Esophagus muscularis mucosa (tissue), 4 donors: ENCODE measurements at regions not wholly inside any gene's neighbourhood (a gene's known extent, or its start where the extent isn't known, plus 50 kb on each side); places are given as distances from the start of the nearest gene placed in this dataset.

Source experiments
- DNase-seq: peaks from one replicate; pipeline ENCODE4 v3.0.0-alpha.2; 2017; ENCODE audit errors: extremely low spot score
- H3K27ac ChIP-seq, 4 donors: fragments of 200-600 bp; sonication (generic); replicated peaks in 1 of 4; 1 replicate in 3 of 4; 2 replicates in 1 of 4; pipeline ENCODE4 v1.5.1; 2016 to 2019; ENCODE audit warnings: mild to moderate bottlenecking in 1 of 4
- H3K27me3 ChIP-seq, 4 donors: fragments of 200-600 bp; sonication (generic); one replicate each; pipeline versions ENCODE4 v1.5.1 to v1.6.0; 2016 to 2019
- H3K36me3 ChIP-seq, 4 donors: fragments of 200-600 bp; sonication (generic); one replicate each; pipeline ENCODE4 v1.5.1; 2016 to 2019
- H3K4me1 ChIP-seq, 4 donors: fragments of 200-600 bp; sonication (generic); one replicate each; pipeline ENCODE4 v1.5.1; 2016 to 2019
- H3K4me3 ChIP-seq, 4 donors: fragments of 200-600 bp; sonication (generic); 1 replicate in 2 of 4; 2 replicates in 2 of 4; pipeline ENCODE4 v1.5.1; 2016 to 2019; ENCODE audit warnings: mild to moderate bottlenecking in 4 of 4, moderate library complexity in 1 of 4
- H3K9me3 ChIP-seq, 4 donors: fragments of 200-600 bp; sonication (generic); 1 replicate in 3 of 4; 2 replicates in 1 of 4; pipeline ENCODE4 v1.5.1; 2016 to 2019
- CTCF ChIP-seq, 3 experiments: fragments of 200-600 bp in 2 of 3; fragments of 450-650 bp in 1 of 3; sonication (generic) in 2 of 3; IDR thresholded peaks; one replicate each; pipeline ENCODE4 v1.5.1; 2017 to 2019; ENCODE audit warnings: antibody characterized with exemption in 3 of 3, mild to moderate bottlenecking in 2 of 3, moderate library complexity in 1 of 3
- EP300 ChIP-seq: sonication (generic); formaldehyde crosslinking; IDR thresholded peaks from one replicate; pipeline ENCODE4 v1.6.1; 2017; ENCODE audit warnings: antibody characterized with exemption
- POLR2A ChIP-seq: fragments of 450-650 bp; IDR thresholded peaks from one replicate; pipeline ENCODE4 v1.6.1; 2017; ENCODE audit warnings: antibody characterized with exemption, moderate library complexity, mild to moderate bottlenecking, low read depth
- POLR2AphosphoS5 ChIP-seq, 2 donors: sonication (generic); formaldehyde crosslinking; IDR thresholded peaks; one replicate each; pipeline ENCODE4 v1.6.1; 2017; ENCODE audit warnings: antibody characterized with exemption in 2 of 2
- WGBS: methylation state at CpG from one replicate; pipeline ENCODE4 v1.1.5; 2018; 5-methylcytosine and 5-hydroxymethylcytosine counted together
- intact Hi-C: fragments of 100-400 bp; cut with DNase I; formaldehyde crosslinking; loops from one replicate; pipeline ENCODE4 v1.15.1; 2023

- 65% methylated on average over 3 of the region's 3 CpGs for WGBS
These were observed 64.9 kb upstream of the DYNLT3 start for GRCh38 chrX:37912304-37912703.

GRCh38 chrX:37912777-37913176, 65.4 kb upstream of the DYNLT3 start:
- H3K9me3 ChIP-seq, result no peaks in the 10 kb centered on the region
- H3K4me3 ChIP-seq, result no peak overlapping the region
- no peak for DNase-seq
- no peak overlapping the region for H3K27ac ChIP-seq
- no peak for TF ChIP-seq POLR2A
- no peak for TF ChIP-seq CTCF (IDR thresholded peaks at IDR 0.05)
- no peak for TF ChIP-seq POLR2AphosphoS5 (IDR thresholded peaks at IDR 0.05)
- TF ChIP-seq EP300, result no peak
- H3K36me3 ChIP-seq, result no peaks in the 10 kb centered on the region
- intact Hi-C loops, result no loop called here
- H3K4me1 ChIP-seq, result no peaks in the 10 kb centered on the region
- no peaks in the 10 kb centered on the region for H3K27me3 ChIP-seq

More at GRCh38 chrX:37912304-37912703, 64.9 kb upstream of the DYNLT3 start:
- Histone ChIP-seq H3K9me3 (no peaks in the 10 kb centered on the region), H3K36me3 (no peaks in the 10 kb centered on the region), H3K4me1 (no peaks in the 10 kb centered on the region), H3K27me3 (no peaks in the 10 kb centered on the region), H3K4me3 (no peak overlapping the region), H3K27ac (no peak overlapping the region)
- TF ChIP-seq EP300 (no peak), POLR2AphosphoS5 (IDR thresholded peaks at IDR 0.05) (no peak), POLR2A (no peak), CTCF (IDR thresholded peaks at IDR 0.05) (no peak)
- intact Hi-C loops, result no loop called here
- no peak for DNase-seq

- Histone ChIP-seq H3K4me3 (no peak overlapping the region), H3K27ac (no peak overlapping the region), H3K4me1 (no peaks in the 10 kb centered on the region), H3K36me3 (no peaks in the 10 kb centered on the region), H3K9me3 (peaks cover 0 to 5% (median 2%) of the 10 kb centered on the region in 4 donors), H3K27me3 (no peaks in the 10 kb centered on the region)
- TF ChIP-seq POLR2AphosphoS5 (IDR thresholded peaks at IDR 0.05), result no peak
- TF ChIP-seq POLR2A, result no peak
- no peak for TF ChIP-seq EP300
- TF ChIP-seq CTCF (IDR thresholded peaks at IDR 0.05), result no peak
- no peak for DNase-seq
- intact Hi-C loops, result no loop called here
These were observed 70.8 kb upstream of the DYNLT3 start for GRCh38 chrX:37918168-37918567.

- H3K9me3 ChIP-seq, result peaks cover 0 to 5% (median 2%) of the 10 kb centered on the region in 4 donors
- no peaks in the 10 kb centered on the region for H3K36me3 ChIP-seq
- H3K27ac ChIP-seq, result no peak overlapping the region
- TF ChIP-seq EP300 (no peak), POLR2A (no peak), CTCF (IDR thresholded peaks at IDR 0.05) (no peak), POLR2AphosphoS5 (IDR thresholded peaks at IDR 0.05) (no peak)
- 81% methylated on average over 2 of the region's 2 CpGs for WGBS
- H3K4me1 ChIP-seq, result no peaks in the 10 kb centered on the region
- no peaks in the 10 kb centered on the region for H3K27me3 ChIP-seq
- intact Hi-C loops, result no loop called here
- no peak for DNase-seq
- no peak overlapping the region for H3K4me3 ChIP-seq
These were observed 71.3 kb upstream of the DYNLT3 start for GRCh38 chrX:37918703-37919102.

GRCh38 chrX:37921758-37922157, 74.4 kb upstream of the DYNLT3 start:
- 58% methylated on average over 3 of the region's 3 CpGs for WGBS
- no peaks in the 10 kb centered on the region for H3K27me3 ChIP-seq
- no peaks in the 10 kb centered on the region for H3K4me1 ChIP-seq
- intact Hi-C loops, result loop anchor here (10.0 kb wide), 1 partner anchor 403 kb away; the partner anchor contains the start of gene RPGR
- no peak for DNase-seq
- H3K27ac ChIP-seq, result no peak overlapping the region
- TF ChIP-seq EP300 (no peak), POLR2AphosphoS5 (IDR thresholded peaks at IDR 0.05) (no peak), CTCF (IDR thresholded peaks at IDR 0.05) (no peak), POLR2A (no peak)
- peaks cover 0 to 5% (median 2%) of the 10 kb centered on the region in 4 donors for H3K9me3 ChIP-seq
- no peaks in the 10 kb centered on the region for H3K36me3 ChIP-seq
- H3K4me3 ChIP-seq, result no peak overlapping the region
